NCI-H69 (cell line): ENCODE measurements at regions not wholly inside any gene's neighbourhood (a gene's known extent, or its start where the extent isn't known, plus 50 kb on each side); places are given as distances from the start of the nearest gene placed in this dataset.

Experiments used
- DNase-seq: peaks from one replicate; lab custom pipeline; 2025; lab: John Stamatoyannopoulos, UW

DNA sequence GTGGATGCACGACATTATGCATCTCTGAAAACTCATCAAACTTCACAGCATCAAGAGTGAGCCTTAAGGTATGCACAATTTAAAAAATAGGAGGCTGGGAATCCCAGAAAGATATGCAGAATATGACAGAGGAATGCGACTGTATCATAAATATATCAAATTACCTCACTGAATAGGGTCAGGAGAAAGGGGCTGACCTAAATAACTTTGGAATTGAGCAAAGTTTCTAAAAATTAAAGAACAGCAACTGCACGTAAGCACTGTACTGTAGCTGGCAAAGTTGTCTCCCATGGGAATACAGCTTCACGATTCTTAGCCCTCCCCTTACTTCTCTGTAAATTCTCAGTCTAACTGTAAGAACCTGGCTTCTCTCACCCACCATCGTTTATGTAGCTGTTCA lies 397.4 kb upstream of the ZFP42 start:
- DNase-seq: no peak

- DNase-seq: peak; percentile 46
These were observed 393.1 kb upstream of the ZFP42 start for GRCh38 chr4:187602339-187603092.

DNA sequence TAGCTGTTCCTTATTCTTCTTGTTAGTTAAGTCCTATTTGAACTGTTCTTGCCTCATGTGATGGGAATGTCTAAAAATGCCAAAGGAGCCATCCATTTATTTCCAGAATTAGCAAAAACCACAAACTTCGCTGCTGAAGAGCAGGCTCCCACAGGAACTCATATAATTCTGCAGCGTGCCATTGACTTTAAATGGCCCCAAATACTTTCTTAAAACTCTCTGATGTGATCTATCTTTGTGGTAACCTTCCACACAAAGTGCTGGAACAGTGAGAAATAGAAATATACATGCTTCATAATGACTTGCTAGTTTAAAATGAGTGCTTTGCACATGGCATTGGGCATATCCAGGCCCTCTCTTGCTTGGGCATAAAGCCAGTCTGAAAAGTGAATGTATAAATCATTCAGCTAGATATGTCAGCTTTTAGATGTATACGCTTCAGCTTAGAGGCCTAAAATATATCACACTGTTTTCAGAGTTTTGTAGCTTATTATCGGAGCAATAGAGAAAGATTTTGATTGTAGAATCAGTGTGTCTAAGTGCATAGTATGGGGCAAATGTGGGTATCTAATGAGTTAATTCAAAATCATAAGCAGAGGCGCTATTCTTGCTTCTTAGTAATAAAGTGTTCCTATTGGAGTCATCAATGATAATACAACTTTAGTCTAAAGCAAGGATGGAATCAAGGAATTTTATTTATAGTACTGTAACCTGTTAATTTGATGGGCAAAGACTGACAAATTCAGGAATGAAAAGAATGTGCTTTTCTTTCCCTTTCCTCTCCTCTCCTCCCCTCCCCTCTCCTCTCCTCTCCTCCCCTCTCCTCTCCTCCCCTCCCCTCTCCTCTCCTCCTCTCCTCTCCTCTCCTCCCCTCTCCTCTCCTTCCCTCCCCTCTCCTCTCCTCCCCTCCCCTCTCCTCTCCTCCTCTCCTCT lies 392.2 kb upstream of the ZFP42 start:
- no peak for DNase-seq

- no peak for DNase-seq
These were observed 390.6 kb upstream of the ZFP42 start for GRCh38 chr4:187604984-187605383.

DNA sequence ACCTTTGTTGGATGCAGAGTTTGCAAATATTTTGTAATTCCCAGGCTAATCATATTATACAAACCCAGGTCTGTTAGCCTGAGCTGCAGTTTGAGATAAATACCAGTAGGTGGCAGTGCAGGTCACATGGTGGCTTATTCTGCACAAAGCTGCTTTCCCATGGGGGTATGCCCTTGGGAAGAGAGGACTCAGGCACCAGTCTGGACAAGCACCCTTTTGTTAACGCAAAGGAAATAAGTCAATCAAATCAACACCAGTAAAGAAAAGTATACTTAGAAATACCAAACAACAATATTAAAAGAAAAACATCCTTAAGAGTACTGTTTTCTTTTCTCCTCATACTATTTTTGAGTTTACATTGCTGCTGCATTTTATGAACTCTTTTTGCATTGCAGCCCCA lies 389.0 kb upstream of the ZFP42 start:
- peak; percentile 83 for DNase-seq

- DNase-seq: no peak
These were observed 387.6 kb upstream of the ZFP42 start for GRCh38 chr4:187608001-187608421.

GRCh38 chr4:187612301-187612700 lies 383.3 kb upstream of the ZFP42 start:
- no peak for DNase-seq

- DNase-seq: no peak
These were observed 382.3 kb upstream of the ZFP42 start for GRCh38 chr4:187613089-187613839.

DNA sequence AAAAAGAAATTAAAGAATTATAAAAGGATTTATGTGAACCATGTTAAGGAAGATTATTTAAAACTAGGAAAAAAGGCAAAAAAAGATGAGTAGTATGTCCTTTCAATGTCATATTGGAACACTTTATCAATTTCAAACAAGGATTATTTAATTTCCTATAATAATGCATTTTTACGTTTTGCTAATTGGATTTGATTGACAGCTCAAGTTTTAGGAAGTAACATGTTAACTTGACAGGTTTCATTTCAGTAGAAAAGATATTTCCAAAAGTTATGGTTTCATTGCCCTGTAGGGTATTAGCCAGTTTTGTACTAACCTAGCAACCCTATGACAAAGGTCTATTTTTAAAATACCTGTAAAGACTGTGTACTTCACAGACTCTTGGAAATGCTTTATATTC lies 379.6 kb upstream of the ZFP42 start:
- no peak for DNase-seq

- peak; percentile 63 for DNase-seq
These were observed 378.5 kb upstream of the ZFP42 start for GRCh38 chr4:187617113-187617512.

GRCh38 chr4:187618701-187619281 lies 376.8 kb upstream of the ZFP42 start:
- DNase-seq: peak; percentile 74

DNA sequence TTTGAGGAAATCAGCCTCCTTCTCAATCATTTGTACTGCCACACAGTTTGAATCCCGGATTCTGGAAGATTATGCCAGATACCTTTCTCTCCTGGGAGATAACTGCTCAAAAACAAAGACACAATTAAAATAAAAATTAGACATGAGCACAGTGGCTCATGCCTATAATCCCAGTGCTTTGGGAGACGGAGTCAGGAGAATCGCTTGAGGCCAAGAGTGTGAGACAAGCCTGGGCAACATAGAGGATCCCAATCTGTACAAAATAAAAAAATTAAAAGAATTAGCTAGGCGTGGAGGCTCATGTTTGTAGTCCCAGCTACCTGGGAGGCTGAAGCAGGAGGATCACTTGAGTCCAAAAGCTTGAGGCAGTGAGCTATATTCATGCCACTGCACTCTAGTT lies 376.3 kb upstream of the ZFP42 start:
- no peak for DNase-seq

GRCh38 chr4:187632260-187632995 lies 363.1 kb upstream of the ZFP42 start:
- no peak for DNase-seq

- no peak for DNase-seq
These were observed 362.3 kb upstream of the ZFP42 start for GRCh38 chr4:187633245-187633644.

- DNase-seq: no peak
These were observed 338.6 kb upstream of the ZFP42 start for GRCh38 chr4:187656959-187657358.

DNA sequence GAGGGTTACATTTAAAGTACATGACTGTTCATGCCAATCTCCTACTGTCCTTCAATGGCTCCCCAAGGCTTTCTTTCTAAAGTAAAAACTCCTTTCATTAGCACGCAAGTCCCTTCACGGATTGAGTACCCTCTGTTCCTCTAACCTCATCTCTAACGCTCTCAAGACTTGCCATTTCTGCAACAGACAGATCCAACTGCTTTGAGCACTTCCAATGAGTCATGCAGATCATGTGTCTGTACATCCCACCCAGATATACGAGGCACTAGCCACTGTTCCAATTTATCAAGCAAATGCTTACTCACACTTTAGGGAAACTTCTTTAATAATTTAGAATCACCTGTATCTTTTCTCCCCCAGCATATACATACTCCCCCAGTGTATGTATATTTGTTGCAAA lies 332.5 kb upstream of the ZFP42 start:
- DNase-seq: no peak

DNA sequence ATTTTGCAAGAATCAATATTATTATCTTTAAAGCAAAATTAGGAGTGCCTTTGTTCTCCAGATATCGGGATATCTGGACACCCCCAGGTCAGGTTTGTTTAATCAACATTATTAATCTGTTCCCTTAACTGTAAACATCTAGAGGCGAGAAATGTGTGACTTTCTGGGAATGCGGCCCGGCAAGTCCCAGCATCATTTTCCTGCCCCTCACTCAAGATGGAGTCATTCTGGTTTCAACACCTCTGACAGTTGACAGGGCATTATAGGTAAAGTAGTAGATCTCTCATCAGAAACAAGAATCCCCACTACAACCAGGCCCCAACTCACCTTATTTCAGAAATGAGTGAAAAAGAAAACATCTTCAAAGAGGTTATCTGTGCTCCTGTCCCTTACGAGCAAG lies 331.6 kb upstream of the ZFP42 start:
- DNase-seq: no peak

DNA sequence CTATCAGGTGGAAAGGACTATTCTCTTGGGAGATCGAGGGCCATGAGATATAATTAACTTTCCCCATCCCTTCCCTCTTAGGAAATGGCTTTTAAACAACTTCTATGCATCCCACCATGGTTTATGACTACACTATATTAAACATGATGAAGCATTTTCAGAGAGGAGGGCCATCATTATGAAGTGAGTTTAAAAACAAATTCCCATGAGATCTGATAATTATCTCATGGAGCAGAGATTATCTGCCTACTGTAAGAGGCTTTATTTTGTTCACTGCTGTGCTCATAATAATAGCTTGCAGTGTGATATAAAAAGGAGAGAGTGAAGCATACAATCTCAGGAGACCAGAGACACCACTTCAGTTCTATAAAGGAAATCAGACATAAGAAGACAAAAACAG lies 330.5 kb upstream of the ZFP42 start:
- peak; percentile 83 for DNase-seq

DNA sequence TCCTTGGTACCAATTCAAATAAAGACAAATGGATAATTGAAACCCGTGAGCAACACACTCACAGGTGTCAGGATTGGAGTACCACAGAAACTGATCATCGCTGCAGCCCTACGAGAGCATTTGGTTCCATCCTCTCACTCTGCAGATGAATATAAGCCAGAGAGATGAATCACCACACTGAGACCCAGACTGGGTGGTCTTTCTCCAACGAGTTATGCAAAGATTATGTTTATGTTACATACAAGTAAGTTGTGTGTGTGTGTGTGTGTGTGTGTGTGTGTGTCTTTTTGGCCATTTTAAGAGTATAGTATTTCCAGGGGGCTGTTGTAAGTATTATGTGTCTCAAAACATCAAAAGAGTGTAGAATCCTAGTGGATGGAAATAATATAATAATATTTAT lies 329.5 kb upstream of the ZFP42 start:
- DNase-seq: no peak

- DNase-seq: no peak
These were observed 328.7 kb upstream of the ZFP42 start for GRCh38 chr4:187666697-187667494.
